Vagina (tissue), 2 donors: ENCODE measurements at regions not wholly inside any gene's neighbourhood (a gene's known extent, or its start where the extent isn't known, plus 50 kb on each side); places are given as distances from the start of the nearest gene placed in this dataset.

ENCODE experiments used
- CTCF ChIP-seq, 3 experiments: fragments of 450-650 bp in 2 of 3; fragments of 200-600 bp in 1 of 3; sonication (generic) in 1 of 3; IDR thresholded peaks; one replicate each; pipeline ENCODE4 v1.5.1; 2017 to 2019; ENCODE audit warnings: antibody characterized with exemption in 3 of 3, mild to moderate bottlenecking in 2 of 3, moderate library complexity in 2 of 3
- POLR2A ChIP-seq, 2 donors: fragments of 450-650 bp; IDR thresholded peaks; one replicate each; pipeline ENCODE4 v1.6.1; 2017; ENCODE audit warnings: antibody characterized with exemption in 2 of 2, mild to moderate bottlenecking in 2 of 2, moderate library complexity in 2 of 2
- POLR2AphosphoS5 ChIP-seq, 2 donors: sonication (generic); formaldehyde crosslinking; IDR thresholded peaks; one replicate each; pipeline ENCODE4 v1.9.0; 2017; ENCODE audit warnings: antibody characterized with exemption in 2 of 2, mild to moderate bottlenecking in 2 of 2, low read depth in 1 of 2; ENCODE audit not compliant: insufficient read depth in 1 of 2

- no peak for TF ChIP-seq CTCF (IDR thresholded peaks at IDR 0.05)
- TF ChIP-seq POLR2A (IDR thresholded peaks at IDR 0.05): no peak
- no peak for TF ChIP-seq POLR2AphosphoS5 (IDR thresholded peaks at IDR 0.05; ENCODE audit: insufficient read depth in 1 of 2, low read depth in 1 of 2)
These were observed 387.5 kb downstream of the CCSER2 start for GRCh38 chr10:84715911-84716310.
